CD14-positive monocyte (primary cell): ENCODE measurements at regions not wholly inside any gene's neighbourhood (a gene's known extent, or its start where the extent isn't known, plus 50 kb on each side); places are given as distances from the start of the nearest gene placed in this dataset.
A peak's percentile ranks its signal among the peaks of the same experiment; 100 is the strongest.

Experiments
- DNase-seq, 3 donors: peaks; one replicate each; pipeline ENCODE4 v3.0.0-alpha.2; 2011 to 2022
- H2AFZ ChIP-seq: 2 replicates; pipeline ENCODE4 v1.6.0; 2012; ENCODE audit warnings: mild to moderate bottlenecking, low read depth, low read length, inconsistent platforms; ENCODE audit not compliant: insufficient read depth, poor library complexity, severe bottlenecking
- H3K27ac ChIP-seq, 2 donors: 1 replicate in 1 of 2; 2 replicates in 1 of 2; pipeline ENCODE4 v1.5.1; 2012 to 2013; ENCODE audit warnings: low read length in 2 of 2, control low read depth in 1 of 2, inconsistent platforms in 1 of 2, low read depth in 1 of 2, mild to moderate bottlenecking in 1 of 2
- H3K27me3 ChIP-seq, 2 donors: one replicate each; pipeline versions ENCODE4 v1.6.0 to v1.6.1; 2011 to 2013; ENCODE audit warnings: low read length in 2 of 2; ENCODE audit not compliant: control insufficient read depth in 2 of 2, insufficient read depth in 2 of 2
- H3K36me3 ChIP-seq, 2 donors: replicated peaks in 1 of 2; 1 replicate in 1 of 2; 2 replicates in 1 of 2; pipeline versions ENCODE4 v1.5.1 to v1.6.1; 2012 to 2013; ENCODE audit warnings: low read length in 2 of 2, control low read depth in 1 of 2, inconsistent platforms in 1 of 2, mild to moderate bottlenecking in 1 of 2; ENCODE audit not compliant: insufficient read depth in 2 of 2, control insufficient read depth in 1 of 2
- H3K4me1 ChIP-seq, 2 donors: 1 replicate in 1 of 2; 2 replicates in 1 of 2; pipeline versions ENCODE4 v1.5.1 to v1.6.1; 2012 to 2013; ENCODE audit warnings: low read length in 2 of 2, control low read depth in 1 of 2, inconsistent platforms in 1 of 2, mild to moderate bottlenecking in 1 of 2, moderate library complexity in 1 of 2; ENCODE audit not compliant: insufficient read depth in 2 of 2, control insufficient read depth in 1 of 2
- H3K4me2 ChIP-seq: replicated peaks from 2 replicates; pipeline ENCODE3; 2012; ENCODE audit warnings: low read length, moderate library complexity, mild to moderate bottlenecking; ENCODE audit not compliant: poor library complexity, severe bottlenecking; ENCODE audit errors: extremely low read depth
- H3K4me3 ChIP-seq, 3 experiments: fragments of 200-600 bp in 1 of 3; sonication (generic) in 1 of 3; replicated peaks in 1 of 3; 1 replicate in 2 of 3; 2 replicates in 1 of 3; pipeline ENCODE4 v1.5.1; 2011 to 2013; ENCODE audit warnings: low read length in 3 of 3, mild to moderate bottlenecking in 3 of 3, control low read depth in 2 of 3, low read depth in 2 of 3, inconsistent platforms in 1 of 3, moderate library complexity in 1 of 3
- H3K79me2 ChIP-seq: 2 replicates; pipeline ENCODE4 v1.6.0; 2012; ENCODE audit warnings: mild to moderate bottlenecking, control low read depth, inconsistent platforms, low read length, moderate library complexity; ENCODE audit not compliant: insufficient read depth
- H3K9ac ChIP-seq: 2 replicates; pipeline ENCODE4 v1.6.0; 2017; ENCODE audit warnings: low read length, mild to moderate bottlenecking; ENCODE audit not compliant: insufficient read depth, poor library complexity, severe bottlenecking
- H3K9me3 ChIP-seq, 2 donors: replicated peaks in 1 of 2; 1 replicate in 1 of 2; 2 replicates in 1 of 2; pipeline versions ENCODE4 v1.5.1 to v1.6.1; 2012 to 2013; ENCODE audit warnings: low read length in 2 of 2, control low read depth in 1 of 2; ENCODE audit not compliant: control insufficient read depth in 1 of 2, insufficient read depth in 1 of 2
- H4K20me1 ChIP-seq: 2 replicates; pipeline ENCODE4 v1.6.0; 2012; ENCODE audit warnings: mild to moderate bottlenecking, low read length, control low read depth, moderate library complexity; ENCODE audit not compliant: insufficient read depth
- H3K27ac Mint-ChIP-seq, 7 donors: one replicate each; pipeline ENCODE4 v1.8.0; 2020; ENCODE audit warnings: mild to moderate bottlenecking in 7 of 7, mixed read lengths in 7 of 7, moderate library complexity in 6 of 7, inconsistent platforms in 2 of 7
- H3K27me3 Mint-ChIP-seq, 3 donors: one replicate each; pipeline ENCODE4 v1.8.0; 2021 to 2022; ENCODE audit warnings: low read depth in 3 of 3, mild to moderate bottlenecking in 3 of 3, mixed read lengths in 3 of 3, moderate library complexity in 3 of 3, inconsistent platforms in 1 of 3
- H3K36me3 Mint-ChIP-seq, 2 donors: one replicate each; pipeline ENCODE4 v1.8.0; 2020; ENCODE audit warnings: mixed read lengths in 2 of 2, inconsistent platforms in 1 of 2, mild to moderate bottlenecking in 1 of 2
- H3K4me1 Mint-ChIP-seq: one replicate; pipeline ENCODE4 v1.8.0; 2020; ENCODE audit warnings: mild to moderate bottlenecking, mixed read lengths
- H3K4me3 Mint-ChIP-seq, 2 donors: one replicate each; pipeline ENCODE4 v1.8.0; 2020; ENCODE audit warnings: mild to moderate bottlenecking in 2 of 2, mixed read lengths in 2 of 2, moderate library complexity in 1 of 2
- H3K9me3 Mint-ChIP-seq, 7 donors: one replicate each; pipeline ENCODE4 v1.8.0; 2020 to 2022; ENCODE audit warnings: mixed read lengths in 7 of 7, mild to moderate bottlenecking in 6 of 7, moderate library complexity in 6 of 7, inconsistent platforms in 2 of 7
- WGBS: methylation state at CpG from one replicate; pipeline ENCODE4 v1.1.5; 2013; ENCODE audit warnings: missing lambda C conversion rate; ENCODE audit not compliant: insufficient coverage; 5-methylcytosine and 5-hydroxymethylcytosine counted together
- intact Hi-C, 2 donors: fragments of 100-400 bp; cut with micrococcal nuclease; formaldehyde crosslinking; loops; one replicate each; pipeline versions ENCODE4 v1.15.0 to v1.15.1; 2023
- TF ChIP-seq, protein P1 (sequence below): fragments of 200-600 bp; IDR thresholded peaks from one replicate; pipeline ENCODE4 v1.8.0; 2022; ENCODE audit warnings: antibody characterized with exemption, mild to moderate bottlenecking

DNA sequence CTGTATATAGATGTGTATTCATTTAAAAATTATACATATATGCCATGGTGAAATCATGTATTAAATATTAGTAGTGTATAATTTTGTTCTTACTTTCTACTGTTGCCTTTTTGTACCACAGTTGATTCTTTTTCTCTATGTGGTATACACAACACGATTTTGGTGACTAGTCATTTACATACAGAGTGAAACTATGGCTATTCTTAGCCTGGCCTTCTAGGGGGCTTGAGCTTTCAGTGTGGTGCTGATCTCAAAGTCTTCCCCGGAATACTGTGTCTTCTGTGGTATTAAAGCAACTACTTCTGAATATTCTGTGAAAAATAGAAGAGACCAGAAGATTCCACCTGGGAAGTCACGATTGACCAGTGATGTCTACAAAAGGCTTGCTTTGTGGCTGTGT lies 301.9 kb downstream of the UTRN start:
- Histone ChIP-seq H3K27me3 (no peaks in the 10 kb centered on the region), H3K36me3 (peaks cover 0 to 15% of the 10 kb centered on the region in 2 donors), H3K4me2 (no peak overlapping the region), H3K9ac (no peak overlapping the region), H3K4me1 (peaks cover 45 to 62% of the 10 kb centered on the region in 2 donors), H3K9me3 (no peaks in the 10 kb centered on the region), H3K27ac (peak overlapping the region in 1 of 2 donors; percentile 65), H4K20me1 (peaks cover 9% of the 10 kb centered on the region), H3K79me2 (no peaks in the 10 kb centered on the region), H3K4me3 (no peak overlapping the region), H2AFZ (no peak overlapping the region)
- no peaks in the 10 kb centered on the region for H3K9me3 Mint-ChIP-seq
- peaks cover 56% of the 10 kb centered on the region for H3K4me1 Mint-ChIP-seq
- intact Hi-C loops: loop anchor here in 1 of 2 donors (10.0 kb wide), 1 partner anchor 1048 kb away; no protein-coding TSS in a partner anchor
- peaks cover 0 to under 1% (median 0%) of the 10 kb centered on the region in 3 donors for H3K27me3 Mint-ChIP-seq
- H3K27ac Mint-ChIP-seq: no peak overlapping the region
- no peak overlapping the region for H3K4me3 Mint-ChIP-seq
- TF ChIP-seq, protein P1, sequence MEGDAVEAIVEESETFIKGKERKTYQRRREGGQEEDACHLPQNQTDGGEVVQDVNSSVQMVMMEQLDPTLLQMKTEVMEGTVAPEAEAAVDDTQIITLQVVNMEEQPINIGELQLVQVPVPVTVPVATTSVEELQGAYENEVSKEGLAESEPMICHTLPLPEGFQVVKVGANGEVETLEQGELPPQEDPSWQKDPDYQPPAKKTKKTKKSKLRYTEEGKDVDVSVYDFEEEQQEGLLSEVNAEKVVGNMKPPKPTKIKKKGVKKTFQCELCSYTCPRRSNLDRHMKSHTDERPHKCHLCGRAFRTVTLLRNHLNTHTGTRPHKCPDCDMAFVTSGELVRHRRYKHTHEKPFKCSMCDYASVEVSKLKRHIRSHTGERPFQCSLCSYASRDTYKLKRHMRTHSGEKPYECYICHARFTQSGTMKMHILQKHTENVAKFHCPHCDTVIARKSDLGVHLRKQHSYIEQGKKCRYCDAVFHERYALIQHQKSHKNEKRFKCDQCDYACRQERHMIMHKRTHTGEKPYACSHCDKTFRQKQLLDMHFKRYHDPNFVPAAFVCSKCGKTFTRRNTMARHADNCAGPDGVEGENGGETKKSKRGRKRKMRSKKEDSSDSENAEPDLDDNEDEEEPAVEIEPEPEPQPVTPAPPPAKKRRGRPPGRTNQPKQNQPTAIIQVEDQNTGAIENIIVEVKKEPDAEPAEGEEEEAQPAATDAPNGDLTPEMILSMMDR: no peak
- WGBS: 100% methylated on average over 2 of the region's 3 CpGs
- H3K36me3 Mint-ChIP-seq: peaks cover 11 to 16% of the 10 kb centered on the region in 2 donors
- DNase-seq: no peak

DNA sequence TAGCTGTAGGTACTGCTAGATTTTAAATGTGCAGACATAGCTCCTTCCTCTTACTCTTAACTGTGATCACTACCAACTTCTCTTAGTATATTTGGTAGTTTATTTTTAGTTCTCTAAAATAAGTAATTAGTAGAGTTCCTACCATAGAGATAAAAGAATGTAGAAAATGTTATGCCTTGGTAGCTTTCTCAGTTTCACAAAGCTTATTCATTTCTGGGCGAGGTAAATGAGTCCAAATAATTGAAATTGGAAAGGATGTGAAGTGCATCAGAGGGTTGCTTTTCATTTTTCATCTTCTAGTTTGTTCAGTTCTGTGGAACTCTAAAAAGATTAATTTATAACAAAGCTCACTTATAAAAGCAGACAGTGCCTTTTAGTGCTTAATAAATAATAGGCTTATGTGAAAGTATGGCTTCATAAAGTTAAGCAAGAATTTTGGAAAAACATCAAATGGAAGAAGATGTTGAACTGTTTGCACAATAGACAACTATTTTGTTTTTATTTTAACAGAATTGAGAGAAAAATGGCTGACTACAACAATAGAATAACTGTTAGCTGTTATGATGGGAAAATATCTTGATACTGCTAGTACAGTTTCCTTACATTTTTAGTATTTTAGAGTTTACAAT lies 303.7 kb downstream of the UTRN start:
- H3K27ac Mint-ChIP-seq: peak overlapping the region in 3 of 7 donors; percentile 30 to 80 (median 37)
- Histone ChIP-seq H3K9me3 (peaks cover 0 to 6% of the 10 kb centered on the region in 2 donors), H3K27me3 (no peaks in the 10 kb centered on the region), H3K4me3 (no peak overlapping the region), H2AFZ (no peak overlapping the region), H4K20me1 (no peaks in the 10 kb centered on the region), H3K9ac (no peak overlapping the region), H3K27ac (peak overlapping the region in 1 of 2 donors; percentile 65), H3K36me3 (peaks cover 5 to 27% of the 10 kb centered on the region in 2 donors), H3K4me1 (peaks cover 41 to 55% of the 10 kb centered on the region in 2 donors), H3K4me2 (no peak overlapping the region), H3K79me2 (peaks cover 5% of the 10 kb centered on the region)
- no peak overlapping the region for H3K4me3 Mint-ChIP-seq
- H3K36me3 Mint-ChIP-seq: peaks cover 18 to 28% of the 10 kb centered on the region in 2 donors
- H3K4me1 Mint-ChIP-seq: peaks cover 46% of the 10 kb centered on the region
- no peak for DNase-seq
- no CpG with 5 or more reads among the region's 1 CpG for whole genome bisulfite sequencing
- TF ChIP-seq, protein P1: no peak
- H3K27me3 Mint-ChIP-seq: no peaks in the 10 kb centered on the region
- peaks cover 0 to 3% (median 0%) of the 10 kb centered on the region in 7 donors for H3K9me3 Mint-ChIP-seq
- intact Hi-C loops: loop anchor here in 1 of 2 donors (10.0 kb wide), 1 partner anchor 1046 kb away; no protein-coding TSS in a partner anchor
